HG03135 (cell line): ENCODE measurements at regions not wholly inside any gene's neighbourhood (a gene's known extent, or its start where the extent isn't known, plus 50 kb on each side); places are given as distances from the start of the nearest gene placed in this dataset.

ENCODE experiments used
- ATAC-seq: cut with Tn5 transposase; IDR thresholded peaks from one replicate; pipeline ENCODE4 v1.9.1; 2021; ENCODE audit warnings: mild to moderate bottlenecking, moderate library complexity; ENCODE audit not compliant: unreplicated experiment

DNA sequence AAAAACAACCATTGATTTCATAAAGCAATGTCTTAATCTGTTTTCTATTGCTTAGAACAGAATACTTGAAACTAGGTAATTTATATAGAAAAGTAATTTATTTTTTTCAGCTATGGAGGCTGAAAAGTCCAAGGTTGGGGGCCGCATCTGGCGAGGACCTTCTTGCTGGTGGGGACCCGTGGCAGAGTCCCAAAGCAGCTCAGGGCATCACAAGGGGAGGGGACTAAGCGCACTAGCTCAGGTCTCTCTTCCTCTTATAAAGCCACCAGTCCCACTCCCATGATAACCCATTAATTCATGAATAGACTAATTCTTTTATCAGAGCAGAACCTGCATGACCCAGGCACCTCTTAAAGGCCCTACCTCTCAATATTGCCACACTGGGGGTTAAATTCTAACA lies 87.2 kb upstream of the KLF13 start:
- ATAC-seq: no peak

DNA sequence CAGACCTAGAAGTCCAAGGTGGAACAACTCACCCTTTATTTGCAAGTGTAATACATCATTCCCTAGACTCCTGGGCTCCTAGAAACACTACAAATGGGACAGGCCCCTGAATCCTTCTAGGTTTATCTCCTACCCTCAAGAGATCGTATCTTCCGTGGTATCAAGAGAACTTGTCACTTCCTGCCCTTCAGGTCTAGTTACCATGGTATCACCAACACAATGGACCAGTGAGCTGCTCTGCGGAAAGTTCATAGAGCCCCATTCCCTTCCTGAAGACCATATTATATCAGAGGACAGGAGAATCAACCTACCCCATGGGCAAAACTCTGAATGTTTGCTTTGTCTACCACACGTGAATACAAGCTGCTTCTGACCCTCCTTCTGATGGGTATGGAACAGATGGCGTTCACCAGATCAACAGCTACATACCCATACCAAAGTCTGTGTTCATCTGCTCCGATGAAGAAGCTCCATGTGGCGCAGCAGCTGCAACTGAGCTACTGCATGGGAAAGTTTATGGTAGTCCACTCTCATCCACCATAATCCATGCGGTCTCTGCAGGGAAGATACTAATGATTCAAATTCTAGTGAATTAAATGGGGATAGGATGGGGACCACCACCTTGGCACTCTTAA lies 84.6 kb upstream of the KLF13 start:
- ATAC-seq: no peak

GRCh38 chr15:31243895-31244294 lies 82.7 kb upstream of the KLF13 start:
- no peak for ATAC-seq

DNA sequence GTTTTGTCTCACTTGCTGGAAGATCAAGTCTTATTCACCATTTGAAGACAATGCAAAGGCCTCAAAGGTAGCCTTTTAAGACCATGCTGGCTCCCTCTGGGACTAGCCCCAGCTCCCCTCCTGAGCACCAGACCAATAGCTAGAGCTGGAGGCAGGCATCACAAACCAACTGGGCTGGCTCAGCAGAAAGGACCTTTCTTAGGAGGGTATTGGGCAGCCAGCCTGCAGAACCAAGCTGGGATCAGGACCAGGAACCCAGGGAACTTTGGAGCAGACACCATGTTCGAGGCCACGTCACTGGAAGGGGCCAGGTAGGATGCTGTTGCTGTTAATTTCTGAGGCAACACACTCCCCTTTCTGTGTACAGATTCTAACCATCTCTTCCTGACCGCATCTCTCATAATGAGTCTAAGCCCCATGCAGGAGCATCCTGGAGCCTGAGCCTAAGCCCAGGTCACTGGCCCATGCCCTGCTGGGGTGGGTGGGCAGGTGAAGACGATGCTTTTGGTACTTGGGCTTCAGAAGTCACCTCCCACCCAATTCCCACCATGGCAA lies 81.4 kb upstream of the KLF13 start:
- ATAC-seq: no peak

DNA sequence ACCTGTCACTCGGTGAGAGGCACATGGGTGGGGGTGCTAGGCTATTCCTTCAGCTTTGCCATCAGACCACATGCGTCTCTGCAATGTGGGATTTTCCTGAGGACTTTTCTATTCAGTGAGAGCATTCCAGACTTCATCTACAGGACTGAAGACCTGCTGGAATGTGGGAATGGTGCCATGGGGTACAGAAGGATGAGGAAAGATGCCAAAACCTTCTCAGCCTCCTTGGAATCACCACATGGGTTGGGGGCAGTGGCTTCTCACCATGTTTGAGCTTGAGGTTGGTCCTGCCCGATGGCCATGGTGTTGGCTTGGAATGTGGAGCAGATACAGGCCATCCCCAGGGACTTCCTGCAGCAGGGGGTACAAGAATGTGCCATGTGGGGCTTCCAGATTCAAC lies 80.9 kb upstream of the KLF13 start:
- ATAC-seq: no peak

- ATAC-seq: no peak
These were observed 79.2 kb upstream of the KLF13 start for GRCh38 chr15:31247404-31247803.

- no peak for ATAC-seq
These were observed 78.4 kb upstream of the KLF13 start for GRCh38 chr15:31248263-31248662.

- ATAC-seq: no peak
These were observed 77.7 kb upstream of the KLF13 start for GRCh38 chr15:31248951-31249350.

DNA sequence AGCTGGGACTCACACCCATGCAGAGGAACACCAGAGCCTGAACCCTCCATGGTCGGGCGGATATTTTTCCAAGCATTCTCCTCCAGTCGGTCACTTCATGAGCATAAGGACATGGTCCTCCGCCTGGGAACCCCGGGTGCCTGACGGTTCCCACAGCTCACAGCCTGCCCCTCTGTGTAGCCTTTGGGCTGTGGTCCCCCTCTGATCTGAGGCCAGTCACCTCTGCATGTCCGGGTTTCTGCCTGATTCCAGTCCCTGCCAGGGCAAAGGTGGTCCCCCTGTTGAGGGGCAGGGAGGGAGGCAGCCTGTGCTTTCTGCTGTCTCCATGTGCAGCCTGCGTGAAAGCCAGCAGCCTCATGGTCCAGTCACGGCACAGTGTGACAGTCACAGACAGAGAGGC lies 76.6 kb upstream of the KLF13 start:
- ATAC-seq: no peak

DNA sequence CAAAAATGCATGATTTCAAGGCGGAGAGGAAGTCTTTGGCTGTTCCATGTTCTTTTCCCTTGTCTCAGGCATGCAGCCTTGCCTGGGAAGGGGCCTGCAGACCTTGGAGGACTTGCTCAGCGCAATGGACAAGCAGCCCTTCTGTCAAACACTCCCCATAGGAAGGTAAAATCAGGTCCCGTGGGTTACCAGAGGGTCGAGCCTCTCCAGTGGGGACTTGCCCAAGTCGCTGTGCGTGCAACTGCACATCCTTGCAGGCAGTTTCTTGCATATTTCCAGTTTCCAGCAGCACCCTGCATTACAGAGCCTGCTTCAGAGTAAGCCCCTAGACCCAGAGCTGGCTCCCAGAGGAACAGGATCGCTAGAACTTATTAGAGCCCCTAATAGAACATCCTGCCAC lies 75.5 kb upstream of the KLF13 start:
- ATAC-seq: no peak

GRCh38 chr15:31252171-31252785 lies 74.4 kb upstream of the KLF13 start:
- no peak for ATAC-seq

GRCh38 chr15:31254431-31255175 lies 72.0 kb upstream of the KLF13 start:
- no peak for ATAC-seq

GRCh38 chr15:31255176-31255510 lies 71.5 kb upstream of the KLF13 start:
- no peak for ATAC-seq

DNA sequence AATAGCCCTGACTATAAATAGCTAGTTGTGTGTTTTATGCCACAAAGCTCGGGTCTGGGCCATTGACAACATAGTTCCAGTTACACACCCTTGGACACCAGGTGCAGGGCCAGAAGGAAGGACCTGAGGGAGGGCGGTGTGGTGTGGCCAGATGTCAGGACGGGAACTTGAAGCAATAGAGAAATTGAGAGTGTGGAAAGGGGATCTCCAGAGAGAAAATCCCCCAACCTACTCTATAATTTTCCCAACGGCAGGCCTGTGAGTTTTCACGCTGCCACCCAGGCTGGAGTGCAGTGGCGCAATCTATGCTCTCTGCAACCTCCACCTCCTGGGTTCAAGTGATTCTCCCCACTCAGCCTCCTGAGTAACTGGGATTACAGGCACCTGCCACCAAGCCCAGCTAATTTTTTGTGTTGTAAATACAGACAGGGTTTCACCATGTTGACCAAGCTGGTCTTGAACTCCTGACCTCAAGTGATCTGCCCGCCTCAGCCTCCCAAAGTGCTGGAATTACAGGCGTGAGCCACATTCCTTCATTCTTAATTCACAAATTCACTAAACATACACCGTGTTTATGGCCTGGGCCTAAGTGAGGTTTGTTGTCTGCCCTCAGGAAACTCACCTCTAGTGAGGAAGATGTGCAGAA lies 70.8 kb upstream of the KLF13 start:
- peak; percentile 58 for ATAC-seq

DNA sequence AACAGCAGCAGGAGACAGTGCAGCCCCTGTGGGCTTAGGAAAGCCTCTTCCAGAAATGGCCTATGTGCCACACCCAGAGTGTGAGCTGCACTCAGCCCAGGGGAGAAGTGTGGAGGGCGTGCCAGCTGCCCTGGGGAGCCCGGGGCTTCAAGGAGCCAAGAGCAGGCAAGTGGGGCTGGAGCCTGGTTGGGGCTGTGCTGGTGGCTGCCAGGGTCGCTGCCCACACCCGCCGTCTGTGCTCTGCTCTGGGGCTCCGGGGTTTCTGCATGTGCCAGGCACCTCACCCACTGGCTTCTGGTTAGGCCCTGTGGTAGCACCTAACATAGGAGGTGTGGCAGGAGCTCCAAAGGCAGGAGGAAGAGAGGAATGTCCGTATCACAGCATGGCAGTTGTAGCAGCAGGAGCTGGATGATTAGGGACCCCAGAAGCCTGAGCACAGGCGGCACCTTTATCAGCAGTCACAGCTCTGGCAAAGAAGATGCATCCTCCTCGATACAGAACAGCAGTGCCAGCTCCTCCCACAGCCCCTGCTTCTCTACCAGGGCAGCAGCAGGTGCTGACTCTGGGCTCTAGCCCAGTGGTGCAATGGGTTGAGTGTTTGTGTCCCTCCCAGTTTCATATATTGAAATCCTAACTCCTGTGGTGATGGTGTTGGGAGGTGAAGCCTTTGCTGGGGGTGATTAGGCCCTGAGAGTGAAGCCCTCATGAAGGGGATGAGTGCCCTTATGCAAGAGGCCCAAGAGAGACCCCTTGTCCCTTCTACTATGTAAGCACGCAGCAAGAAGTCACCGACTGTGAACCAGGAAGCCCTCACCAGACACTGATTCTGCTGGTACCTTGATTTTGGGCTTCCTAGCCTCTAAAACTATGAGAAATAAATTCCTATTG lies 70.0 kb upstream of the KLF13 start:
- no peak for ATAC-seq

DNA sequence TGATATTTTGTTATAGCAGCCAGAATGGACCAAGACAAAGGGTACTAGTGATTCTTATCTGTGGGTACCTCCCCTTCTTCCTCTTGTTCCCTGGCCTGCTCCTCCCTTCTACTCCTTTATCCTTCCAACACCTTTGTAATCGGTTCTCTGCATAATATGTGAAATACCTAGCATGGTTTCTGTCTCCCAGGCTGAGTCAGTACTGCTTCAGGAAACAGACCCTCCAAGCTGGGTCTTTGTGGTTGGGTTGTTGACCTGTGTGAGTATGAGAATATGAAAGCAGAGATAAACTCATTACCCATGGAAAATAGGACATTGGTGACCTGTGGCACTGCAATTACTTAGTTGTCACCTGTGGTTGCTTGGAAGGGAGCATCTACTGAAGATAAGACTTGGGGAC lies 69.3 kb upstream of the KLF13 start:
- no peak for ATAC-seq

DNA sequence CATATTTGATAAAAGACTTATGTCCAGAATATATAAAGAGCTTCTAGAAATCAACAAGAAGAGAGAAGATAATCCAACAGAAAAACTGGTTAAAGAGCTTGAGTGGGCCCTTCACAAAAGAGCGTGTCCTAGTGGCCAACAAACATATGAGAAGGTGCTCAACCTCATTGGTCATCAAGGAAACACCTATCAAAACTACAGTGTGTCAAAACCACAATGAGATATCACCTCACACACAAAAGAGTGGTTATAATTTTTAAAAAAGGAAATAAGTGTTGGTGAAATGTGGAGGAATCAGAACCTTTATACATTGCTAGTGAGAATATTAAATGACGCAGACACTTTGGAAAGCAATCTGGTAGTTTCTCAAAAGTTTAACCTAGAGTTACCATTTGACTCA lies 68.4 kb upstream of the KLF13 start:
- no peak for ATAC-seq

GRCh38 chr15:31259562-31260252 lies 66.9 kb upstream of the KLF13 start:
- no peak for ATAC-seq

GRCh38 chr15:31260646-31261265 lies 65.9 kb upstream of the KLF13 start:
- no peak for ATAC-seq
